SKM-1 treated with dmso at 0.1 percent for 144 hours (cell line): ENCODE measurements at regions not wholly inside any gene's neighbourhood (a gene's known extent, or its start where the extent isn't known, plus 50 kb on each side); places are given as distances from the start of the nearest gene placed in this dataset.
"Not testable (repeated sequence)": the region's sequence is repeated elsewhere in the genome, so short reads cannot be mapped to it uniquely, and the experiment has no call there.

Source experiments
- DNase-seq: peaks from one replicate; lab custom pipeline; 2025; ENCODE audit not compliant: unreplicated experiment; lab: John Stamatoyannopoulos, UW

- no peak for DNase-seq
These were observed 90.8 kb upstream of the TMEM45B start for GRCh38 chr11:129724866-129725265.

DNA sequence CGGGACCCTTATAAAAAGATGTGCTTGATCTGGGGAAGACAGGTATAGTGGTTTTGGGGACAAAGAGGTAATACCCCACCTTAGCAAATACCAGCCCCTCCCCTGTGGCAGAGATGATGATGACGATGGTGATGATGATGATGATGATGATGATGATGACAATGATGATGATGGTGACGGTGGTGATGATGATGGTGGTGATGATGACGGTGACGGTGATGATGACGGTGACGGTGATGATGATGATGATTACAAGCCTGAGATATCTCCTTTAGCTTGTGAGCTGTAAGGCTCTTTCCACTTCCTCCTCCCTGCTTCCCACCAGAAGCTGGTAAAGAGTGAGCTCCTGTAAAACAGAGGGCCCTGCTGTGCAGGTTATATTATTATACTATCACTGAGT lies 89.5 kb upstream of the TMEM45B start:
- no peak for DNase-seq

DNA sequence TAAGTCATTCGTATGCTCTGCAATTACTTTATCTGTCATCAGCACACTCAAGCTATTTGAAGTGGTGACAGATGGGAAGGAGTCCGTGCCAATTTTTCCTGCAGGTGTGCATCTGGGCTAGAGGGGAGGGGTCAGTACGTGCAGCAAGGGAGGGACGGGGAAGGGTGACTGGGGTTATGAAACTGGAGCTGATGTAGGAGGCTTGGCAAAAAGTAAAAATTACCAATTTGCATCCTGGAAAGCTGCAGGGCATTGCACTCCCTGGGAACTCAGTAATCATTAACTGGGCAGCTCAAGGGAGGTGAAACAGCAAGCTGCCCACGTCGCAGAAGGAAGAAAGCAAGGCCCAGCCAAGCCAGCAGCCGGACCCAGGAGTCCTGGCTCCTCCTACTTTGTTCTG lies 87.1 kb upstream of the TMEM45B start:
- no peak for DNase-seq

- no peak for DNase-seq
These were observed 86.4 kb upstream of the TMEM45B start for GRCh38 chr11:129729216-129729615.

GRCh38 chr11:129729823-129730222 lies 85.8 kb upstream of the TMEM45B start:
- no peak for DNase-seq

DNA sequence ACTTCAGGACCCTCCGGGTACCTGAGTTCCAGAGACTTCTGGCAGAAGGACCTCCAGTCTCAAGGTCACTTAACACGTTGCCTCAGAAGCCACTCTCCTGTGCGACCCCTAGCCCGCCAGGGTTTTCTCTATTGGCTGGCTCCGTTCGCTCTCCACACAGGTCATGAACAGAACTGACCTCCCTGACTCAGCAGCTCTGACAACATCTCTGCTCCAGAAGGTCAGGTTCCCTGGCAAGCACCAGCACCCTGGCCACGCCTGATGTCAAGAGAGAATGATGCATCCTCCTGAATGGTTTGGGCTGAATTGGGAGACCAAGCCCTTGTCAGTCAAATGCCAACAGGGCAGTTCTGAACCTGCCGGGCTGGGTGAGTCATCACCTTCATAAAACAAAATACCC lies 84.3 kb upstream of the TMEM45B start:
- DNase-seq, result no peak

- DNase-seq, result no peak
These were observed 82.7 kb upstream of the TMEM45B start for GRCh38 chr11:129732941-129733340.

GRCh38 chr11:129733384-129733783 lies 82.3 kb upstream of the TMEM45B start:
- no peak for DNase-seq

DNA sequence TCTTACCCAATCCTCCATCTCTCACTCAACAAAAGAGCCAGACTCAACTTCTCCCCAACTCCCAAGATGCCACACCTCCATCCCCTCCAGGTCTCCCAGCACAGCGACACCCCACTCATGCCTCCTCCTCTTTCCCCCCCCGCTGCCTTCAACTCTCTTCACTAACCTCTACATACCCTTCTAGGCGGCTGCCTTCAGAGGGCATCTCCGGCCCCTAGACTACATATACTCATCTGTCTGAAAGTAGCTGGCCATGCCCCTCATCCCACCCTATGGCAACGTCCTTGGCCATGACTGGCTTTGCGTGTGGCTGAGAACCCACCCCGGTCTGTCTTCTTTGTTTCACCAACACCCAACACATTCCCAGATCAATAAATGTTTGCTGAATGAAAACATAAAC lies 81.7 kb upstream of the TMEM45B start:
- no peak for DNase-seq

GRCh38 chr11:129734654-129735053 lies 81.0 kb upstream of the TMEM45B start:
- no peak for DNase-seq

GRCh38 chr11:129737831-129738230 lies 77.8 kb upstream of the TMEM45B start:
- no peak for DNase-seq

DNA sequence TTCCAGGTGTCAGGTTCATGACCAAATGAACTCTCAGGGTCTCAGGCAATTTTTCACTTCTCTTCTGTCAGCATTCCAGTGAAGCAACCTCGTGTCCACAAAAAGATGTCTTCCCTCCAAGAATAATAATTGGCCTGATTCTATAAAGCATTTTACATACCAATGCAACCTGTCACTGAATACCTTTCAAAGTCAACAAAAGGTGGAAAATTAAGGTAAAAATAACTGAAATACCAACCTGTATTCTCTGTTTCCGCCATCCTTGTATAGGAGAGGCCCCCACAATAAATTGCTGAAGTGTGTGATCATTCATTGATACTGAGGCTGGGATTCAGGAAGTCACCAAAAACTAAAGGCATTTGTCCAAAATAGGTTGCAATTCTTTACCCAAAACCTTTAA lies 77.4 kb upstream of the TMEM45B start:
- no peak for DNase-seq

- no peak for DNase-seq
These were observed 76.3 kb upstream of the TMEM45B start for GRCh38 chr11:129739339-129739738.

- no peak for DNase-seq
These were observed 75.4 kb upstream of the TMEM45B start for GRCh38 chr11:129740125-129740719.

DNA sequence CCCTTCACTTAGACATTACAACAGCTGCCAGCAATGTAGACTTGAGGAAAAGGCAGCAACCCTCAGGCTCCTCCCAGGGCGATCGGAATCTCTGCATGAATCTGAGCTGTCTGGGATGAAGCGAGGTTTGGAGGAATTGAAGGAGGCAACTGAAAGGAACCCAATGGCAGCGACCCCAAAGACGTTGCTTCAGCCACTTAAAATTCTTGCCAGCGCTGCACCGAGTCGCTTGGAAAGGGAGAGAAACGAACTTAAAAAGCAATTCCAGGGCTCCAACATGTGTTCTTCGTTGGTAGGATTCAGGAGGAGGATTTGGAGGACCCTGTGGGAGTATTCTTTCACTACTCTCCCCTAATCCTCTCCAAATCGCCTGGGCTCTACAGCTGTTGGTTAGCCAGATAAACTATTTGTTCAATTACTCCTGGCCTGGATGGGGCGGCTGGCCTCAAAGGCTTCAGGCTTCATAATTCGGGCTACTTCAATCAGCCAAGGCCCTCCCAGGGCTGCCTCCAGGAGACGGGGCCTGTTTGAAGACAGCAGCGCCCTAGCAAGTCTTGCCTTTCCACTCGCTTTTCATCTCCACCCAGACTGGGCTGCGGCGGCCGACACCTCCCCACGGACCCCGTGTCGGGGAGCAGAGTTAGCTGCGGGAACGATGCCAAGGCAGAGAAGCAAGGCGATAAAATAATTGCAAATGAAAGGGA lies 72.4 kb upstream of the TMEM45B start:
- DNase-seq, result no peak

DNA sequence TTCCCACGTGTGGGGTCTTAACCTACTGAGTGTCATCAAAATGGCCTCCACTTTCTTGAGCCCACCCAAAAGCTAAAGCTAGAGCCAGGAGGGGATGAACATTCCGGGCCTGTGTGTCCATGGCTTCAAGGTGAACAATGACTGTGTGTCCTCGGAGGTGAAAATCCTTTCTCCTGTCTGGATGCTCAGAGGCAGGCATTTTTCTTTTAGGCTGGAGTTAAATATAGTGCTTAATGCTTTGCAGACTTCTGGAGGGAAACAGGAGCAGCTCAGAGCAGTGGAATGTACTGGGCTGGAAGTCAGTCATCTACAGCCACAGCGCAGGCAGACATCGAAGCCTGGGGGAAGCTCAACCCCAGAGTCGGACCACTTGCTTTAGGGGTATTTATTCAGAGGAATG lies 68.6 kb upstream of the TMEM45B start:
- no peak for DNase-seq

DNA sequence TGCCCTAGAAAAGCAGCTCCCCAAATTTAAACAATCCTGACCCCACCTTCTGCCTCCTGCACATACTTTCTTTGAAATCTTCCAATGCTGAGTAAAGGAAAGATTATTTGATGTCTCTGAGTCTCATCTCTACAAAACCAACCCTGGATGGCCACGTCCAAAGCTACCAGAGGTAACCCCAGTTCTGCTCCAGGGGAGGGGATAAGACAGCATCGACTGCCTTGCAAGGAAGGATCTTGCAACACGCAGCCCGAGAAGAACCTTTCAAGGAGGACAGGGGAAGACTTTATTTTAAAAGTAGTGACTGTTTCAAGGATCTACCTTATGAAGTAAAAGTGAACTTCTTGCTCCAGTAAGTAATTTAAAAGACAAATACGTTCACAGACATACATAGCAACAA lies 66.5 kb upstream of the TMEM45B start:
- no peak for DNase-seq

- peak; percentile 41 for DNase-seq
These were observed 65.0 kb upstream of the TMEM45B start for GRCh38 chr11:129750343-129751292.

GRCh38 chr11:129751511-129751910 lies 64.1 kb upstream of the TMEM45B start:
- DNase-seq, result no peak

GRCh38 chr11:129763569-129763968 lies 52.1 kb upstream of the TMEM45B start:
- not testable (repeated sequence) for DNase-seq

DNA sequence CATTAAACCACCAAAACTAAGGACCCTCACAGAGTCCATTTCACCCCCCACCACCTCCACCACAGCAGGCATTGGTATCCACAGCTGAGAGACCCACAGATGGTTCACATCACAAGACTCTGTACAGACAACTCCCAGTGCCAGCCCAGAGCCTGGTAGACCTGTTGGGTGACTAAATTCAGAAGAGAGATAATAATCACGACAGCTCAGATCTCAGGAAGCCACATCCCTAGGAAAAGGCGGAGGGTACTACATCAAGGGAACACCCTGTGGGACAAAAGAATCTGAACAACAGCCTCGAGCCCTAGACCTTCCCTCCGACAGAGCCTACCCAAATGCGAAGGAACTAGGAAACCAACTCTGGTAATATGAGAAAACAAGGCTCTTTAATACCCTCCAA lies 51.4 kb upstream of the TMEM45B start:
- not testable (repeated sequence) for DNase-seq
